DND-41 (cell line): ENCODE measurements at regions not wholly inside any gene's neighbourhood (a gene's known extent, or its start where the extent isn't known, plus 50 kb on each side); places are given as distances from the start of the nearest gene placed in this dataset.
"Not testable (repeated sequence)": the region's sequence is repeated elsewhere in the genome, so short reads cannot be mapped to it uniquely, and the experiment has no call there.

ENCODE experiments used
- CTCF ChIP-seq: IDR thresholded peaks from 2 replicates; pipeline ENCODE4 v1.5.1; 2012; ENCODE audit warnings: borderline replicate concordance, low read length, moderate library complexity, mild to moderate bottlenecking; ENCODE audit not compliant: poor library complexity, severe bottlenecking; ENCODE audit errors: extremely low read depth
- EZH2 ChIP-seq: IDR thresholded peaks from 3 replicates; pipeline ENCODE4 v1.6.1; 2012; ENCODE audit warnings: borderline replicate concordance, low read depth, mild to moderate bottlenecking, moderate library complexity, low read length, inconsistent platforms; ENCODE audit not compliant: severe bottlenecking

- not testable (repeated sequence) for TF ChIP-seq CTCF, EZH2
Observed at GRCh38 chr10:124190476-124190875, 97.1 kb upstream of the CHST15 start.
